Upper lobe of right lung (tissue), 1 donor: ENCODE measurements at regions not wholly inside any gene's neighbourhood (a gene's known extent, or its start where the extent isn't known, plus 50 kb on each side); places are given as distances from the start of the nearest gene placed in this dataset.

Source experiments
- ATAC-seq: fragments of 200-7000 bp; cut with Tn5 transposase; one replicate; pipeline ENCODE4 v1.9.1; 2020; ENCODE audit warnings: mild to moderate bottlenecking, moderate library complexity
- DNase-seq: peaks from one replicate; pipeline ENCODE4 v3.0.0-alpha.2; 2020
- H3K27ac ChIP-seq: fragments of 200-600 bp; one replicate; pipeline ENCODE4 v1.8.0; 2022
- H3K27me3 ChIP-seq: fragments of 200-600 bp; one replicate; pipeline ENCODE4 v1.8.0; 2022; ENCODE audit warnings: mild to moderate bottlenecking
- H3K36me3 ChIP-seq: fragments of 200-600 bp; one replicate; pipeline ENCODE4 v1.8.0; 2022
- H3K4me1 ChIP-seq: fragments of 200-600 bp; one replicate; pipeline ENCODE4 v1.8.0; 2022
- H3K4me3 ChIP-seq: fragments of 200-600 bp; one replicate; pipeline ENCODE4 v1.8.0; 2022; ENCODE audit warnings: mild to moderate bottlenecking
- H3K9me3 ChIP-seq: fragments of 200-600 bp; one replicate; pipeline ENCODE4 v1.8.0; 2022
- CTCF ChIP-seq: fragments of 200-600 bp; IDR thresholded peaks from one replicate; pipeline ENCODE4 v1.8.0; 2022; ENCODE audit warnings: antibody characterized with exemption
- intact Hi-C: fragments of 100-400 bp; cut with DNase I; formaldehyde crosslinking; loops from one replicate; pipeline ENCODE4 v1.11.0; 2022
- donor health status: DM: no; HTN: yes; CAD: no; lungs with severe emphysema.

GRCh38 chr3:74542441-74542840 lies 72.0 kb downstream of the CNTN3 start:
- no peaks in the 10 kb centered on the region for H3K9me3 ChIP-seq
- ATAC-seq (no peak), DNase-seq (no peak)
- no peaks in the 10 kb centered on the region for H3K36me3 ChIP-seq
- H3K27ac ChIP-seq, result no peak overlapping the region
- intact Hi-C loops, result no loop called here
- H3K4me1 ChIP-seq, result no peaks in the 10 kb centered on the region
- TF ChIP-seq CTCF, result no peak
- no peak overlapping the region for H3K4me3 ChIP-seq
- no peaks in the 10 kb centered on the region for H3K27me3 ChIP-seq

- no peak for DNase-seq
- TF ChIP-seq CTCF, result no peak
- no peak for ATAC-seq
- H3K4me3 ChIP-seq, result no peak overlapping the region
- H3K27ac ChIP-seq, result no peak overlapping the region
- intact Hi-C loops, result no loop called here
- no peaks in the 10 kb centered on the region for H3K9me3 ChIP-seq
- no peaks in the 10 kb centered on the region for H3K36me3 ChIP-seq
- H3K4me1 ChIP-seq, result no peaks in the 10 kb centered on the region
- H3K27me3 ChIP-seq, result no peaks in the 10 kb centered on the region
Measured at GRCh38 chr3:74539876-74540275, 74.6 kb downstream of the CNTN3 start.

- no peak for DNase-seq
- Histone ChIP-seq H3K27ac (no peak overlapping the region), H3K27me3 (no peaks in the 10 kb centered on the region), H3K36me3 (no peaks in the 10 kb centered on the region), H3K4me1 (no peaks in the 10 kb centered on the region), H3K4me3 (no peak overlapping the region), H3K9me3 (no peaks in the 10 kb centered on the region)
- no peak for ATAC-seq
- intact Hi-C loops, result no loop called here
- TF ChIP-seq CTCF, result no peak
Measured at GRCh38 chr3:74538669-74539068, 75.8 kb downstream of the CNTN3 start.

- no peaks in the 10 kb centered on the region for H3K27me3 ChIP-seq
- no peak overlapping the region for H3K27ac ChIP-seq
- no peak for TF ChIP-seq CTCF
- H3K36me3 ChIP-seq, result no peaks in the 10 kb centered on the region
- intact Hi-C loops, result no loop called here
- H3K4me3 ChIP-seq, result no peak overlapping the region
- no peak for ATAC-seq
- DNase-seq, result no peak
- H3K9me3 ChIP-seq, result no peaks in the 10 kb centered on the region
- no peaks in the 10 kb centered on the region for H3K4me1 ChIP-seq
Measured at GRCh38 chr3:74537857-74538256, 76.6 kb downstream of the CNTN3 start.

- Histone ChIP-seq H3K36me3 (no peaks in the 10 kb centered on the region), H3K4me1 (no peaks in the 10 kb centered on the region), H3K4me3 (no peak overlapping the region), H3K9me3 (no peaks in the 10 kb centered on the region), H3K27ac (no peak overlapping the region), H3K27me3 (no peaks in the 10 kb centered on the region)
- DNase-seq (no peak), ATAC-seq (no peak)
- intact Hi-C loops, result no loop called here
- no peak for TF ChIP-seq CTCF
Measured at GRCh38 chr3:74537164-74537563, 77.3 kb downstream of the CNTN3 start.

GRCh38 chr3:74535281-74535680 lies 79.2 kb downstream of the CNTN3 start:
- Histone ChIP-seq H3K27ac (no peak overlapping the region), H3K4me3 (no peak overlapping the region), H3K9me3 (no peaks in the 10 kb centered on the region), H3K4me1 (no peaks in the 10 kb centered on the region), H3K27me3 (no peaks in the 10 kb centered on the region), H3K36me3 (no peaks in the 10 kb centered on the region)
- no peak for TF ChIP-seq CTCF
- intact Hi-C loops, result no loop called here
- DNase-seq, result no peak
- no peak for ATAC-seq
